Cardiac fibroblast (primary cell): ENCODE measurements at regions not wholly inside any gene's neighbourhood (a gene's known extent, or its start where the extent isn't known, plus 50 kb on each side); places are given as distances from the start of the nearest gene placed in this dataset.
A peak's percentile ranks its signal among the peaks of the same experiment; 100 is the strongest.

ENCODE experiments used
- DNase-seq, 2 donors: peaks; one replicate each; pipeline versions ENCODE4 v3.0.0 to v3.0.0-alpha.2; 2010; ENCODE audit warnings: low read depth in 2 of 2
- H3K4me3 ChIP-seq, 2 donors: replicated peaks in 1 of 2; 1 replicate in 1 of 2; 2 replicates in 1 of 2; pipeline ENCODE4 v1.5.1; 2011; ENCODE audit warnings: low read depth in 2 of 2, low read length in 2 of 2, mild to moderate bottlenecking in 2 of 2, moderate library complexity in 1 of 2
- TF ChIP-seq, protein P1 (sequence below): IDR thresholded peaks from one replicate; pipeline ENCODE4 v1.5.1; 2011; ENCODE audit warnings: low read depth, mild to moderate bottlenecking, low read length, inconsistent platforms

- no peak overlapping the region for H3K4me3 ChIP-seq
- TF ChIP-seq, protein P1, sequence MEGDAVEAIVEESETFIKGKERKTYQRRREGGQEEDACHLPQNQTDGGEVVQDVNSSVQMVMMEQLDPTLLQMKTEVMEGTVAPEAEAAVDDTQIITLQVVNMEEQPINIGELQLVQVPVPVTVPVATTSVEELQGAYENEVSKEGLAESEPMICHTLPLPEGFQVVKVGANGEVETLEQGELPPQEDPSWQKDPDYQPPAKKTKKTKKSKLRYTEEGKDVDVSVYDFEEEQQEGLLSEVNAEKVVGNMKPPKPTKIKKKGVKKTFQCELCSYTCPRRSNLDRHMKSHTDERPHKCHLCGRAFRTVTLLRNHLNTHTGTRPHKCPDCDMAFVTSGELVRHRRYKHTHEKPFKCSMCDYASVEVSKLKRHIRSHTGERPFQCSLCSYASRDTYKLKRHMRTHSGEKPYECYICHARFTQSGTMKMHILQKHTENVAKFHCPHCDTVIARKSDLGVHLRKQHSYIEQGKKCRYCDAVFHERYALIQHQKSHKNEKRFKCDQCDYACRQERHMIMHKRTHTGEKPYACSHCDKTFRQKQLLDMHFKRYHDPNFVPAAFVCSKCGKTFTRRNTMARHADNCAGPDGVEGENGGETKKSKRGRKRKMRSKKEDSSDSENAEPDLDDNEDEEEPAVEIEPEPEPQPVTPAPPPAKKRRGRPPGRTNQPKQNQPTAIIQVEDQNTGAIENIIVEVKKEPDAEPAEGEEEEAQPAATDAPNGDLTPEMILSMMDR, result no peak
- no peak for DNase-seq
These were observed 335.1 kb upstream of the OR4E1 start for GRCh38 chr14:22008766-22009165.

DNA sequence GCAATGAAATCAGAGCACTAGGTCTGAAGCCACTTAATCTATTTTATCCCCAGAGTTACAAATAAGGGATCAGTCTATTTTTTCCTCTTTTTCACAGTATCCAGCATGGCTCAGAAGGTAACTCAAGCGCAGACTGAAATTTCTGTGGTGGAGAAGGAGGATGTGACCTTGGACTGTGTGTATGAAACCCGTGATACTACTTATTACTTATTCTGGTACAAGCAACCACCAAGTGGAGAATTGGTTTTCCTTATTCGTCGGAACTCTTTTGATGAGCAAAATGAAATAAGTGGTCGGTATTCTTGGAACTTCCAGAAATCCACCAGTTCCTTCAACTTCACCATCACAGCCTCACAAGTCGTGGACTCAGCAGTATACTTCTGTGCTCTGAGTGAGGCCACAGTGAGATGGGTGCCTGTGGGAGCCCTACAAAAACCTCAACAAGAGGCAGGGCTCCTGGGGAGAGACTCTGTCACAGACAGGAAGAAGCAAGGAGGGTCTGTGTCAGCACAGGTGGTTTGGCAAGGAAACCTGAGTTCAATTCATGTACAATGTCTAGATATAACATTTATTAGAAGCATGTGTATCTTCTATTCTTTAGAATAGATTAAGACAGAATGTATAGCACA lies 334.3 kb upstream of the OR4E1 start:
- no peak overlapping the region for H3K4me3 ChIP-seq
- no peak for DNase-seq
- TF ChIP-seq, protein P1, result no peak

DNA sequence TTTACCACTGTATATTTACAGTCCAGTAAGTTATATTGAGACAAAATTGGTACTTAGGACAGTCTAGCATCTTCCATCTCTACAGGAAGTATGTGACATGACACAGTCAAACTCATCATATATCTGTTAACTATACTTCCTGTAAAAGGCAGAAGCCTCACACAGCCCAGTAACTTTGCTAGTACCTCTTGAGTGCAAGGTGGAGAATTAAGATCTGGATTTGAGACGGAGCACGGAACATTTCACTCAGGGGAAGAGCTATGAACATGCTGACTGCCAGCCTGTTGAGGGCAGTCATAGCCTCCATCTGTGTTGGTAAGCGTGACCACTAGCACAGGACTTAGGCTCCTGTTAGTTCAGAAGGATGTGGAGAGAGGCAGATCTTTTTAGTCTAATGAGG lies 333.7 kb upstream of the OR4E1 start:
- TF ChIP-seq, protein P1, result no peak
- no peak for DNase-seq
- H3K4me3 ChIP-seq, result no peak overlapping the region

DNA sequence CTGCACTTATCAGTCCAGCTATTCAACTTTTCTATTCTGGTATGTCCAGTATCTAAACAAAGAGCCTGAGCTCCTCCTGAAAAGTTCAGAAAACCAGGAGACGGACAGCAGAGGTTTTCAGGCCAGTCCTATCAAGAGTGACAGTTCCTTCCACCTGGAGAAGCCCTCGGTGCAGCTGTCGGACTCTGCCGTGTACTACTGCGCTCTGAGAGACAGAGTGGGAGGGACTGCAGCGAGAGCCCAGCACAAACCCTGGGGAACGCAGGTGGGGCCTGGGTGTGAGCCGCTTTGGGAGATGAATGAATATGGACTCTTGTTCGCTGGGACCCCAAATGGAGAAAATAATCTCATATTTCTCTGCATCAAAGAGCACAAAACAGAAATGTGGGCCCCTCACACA lies 329.8 kb upstream of the OR4E1 start:
- no peak overlapping the region for H3K4me3 ChIP-seq
- TF ChIP-seq, protein P1, result no peak
- no peak for DNase-seq

DNA sequence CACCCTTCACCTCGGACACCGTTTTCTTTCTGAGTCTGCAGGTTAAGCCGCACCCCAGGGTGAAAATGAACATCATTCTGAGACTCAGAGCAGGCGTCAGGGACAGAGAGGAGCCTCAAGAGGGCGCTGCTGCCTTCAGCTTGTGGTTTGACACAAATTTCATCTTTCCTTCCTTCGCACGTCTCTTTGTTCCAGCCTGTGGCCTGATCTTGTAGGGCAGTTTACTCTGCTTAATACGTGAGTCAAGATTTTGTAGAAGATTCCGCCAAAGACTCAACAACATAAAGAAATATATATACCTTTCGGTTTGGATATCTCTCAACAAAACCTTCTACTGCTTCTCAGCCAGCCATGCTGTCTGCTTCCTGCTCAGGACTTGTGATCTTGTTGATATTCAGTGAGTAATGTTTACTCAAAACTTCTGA lies 329.3 kb upstream of the OR4E1 start:
- TF ChIP-seq, protein P1, result no peak
- no peak for DNase-seq
- H3K4me3 ChIP-seq, result no peak overlapping the region

GRCh38 chr14:21999402-21999801 lies 325.8 kb upstream of the OR4E1 start:
- no peak for DNase-seq
- no peak overlapping the region for H3K4me3 ChIP-seq
- TF ChIP-seq, protein P1, result no peak

DNA sequence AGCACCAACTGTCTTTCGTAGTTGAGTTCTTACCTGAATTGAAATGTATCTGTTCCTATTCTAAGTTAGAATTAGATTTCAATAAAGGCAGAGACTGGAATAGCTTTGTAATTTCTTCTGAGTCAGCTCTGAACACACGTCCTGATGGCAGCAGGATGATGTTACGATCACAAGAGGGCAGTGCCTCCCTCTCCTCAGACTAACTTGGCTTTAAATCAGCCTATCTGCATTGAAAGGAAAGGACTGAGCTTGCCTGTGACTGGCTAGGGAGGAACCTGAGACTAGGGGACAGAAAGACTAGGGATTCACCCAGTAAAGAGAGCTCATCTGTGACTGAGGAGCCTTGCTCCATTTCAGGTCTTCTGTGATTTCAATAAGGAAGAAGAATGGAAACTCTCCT lies 323.7 kb upstream of the OR4E1 start:
- DNase-seq, result peak in 1 of 2 donors; percentile 3
- TF ChIP-seq, protein P1, result no peak
- no peak overlapping the region for H3K4me3 ChIP-seq
